ENCODE measurements at regions not wholly inside any gene's neighbourhood (a gene's known extent, or its start where the extent isn't known, plus 50 kb on each side); places are given as distances from the start of the nearest gene placed in this dataset.

DNA sequence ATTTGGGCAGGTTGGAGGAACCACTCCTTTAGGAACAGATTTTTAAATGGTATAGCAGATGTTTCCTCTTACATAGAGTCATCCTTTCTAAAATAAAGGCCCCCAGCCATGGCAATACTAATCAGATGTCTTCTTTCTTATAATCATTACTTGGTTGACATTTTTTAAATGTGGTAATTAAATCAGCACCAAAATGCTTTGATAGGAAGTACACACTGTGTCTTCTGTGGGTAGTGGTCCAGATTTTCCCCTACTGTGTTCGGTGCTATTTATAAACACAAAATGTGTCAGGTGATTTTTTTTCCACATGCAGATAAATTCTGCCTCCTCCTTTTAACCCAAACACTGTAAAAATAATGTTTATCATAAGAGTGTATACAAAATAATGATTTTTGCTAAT is 200.9 kb upstream of the DTNA start:
- TF ChIP-seq, protein P1, sequence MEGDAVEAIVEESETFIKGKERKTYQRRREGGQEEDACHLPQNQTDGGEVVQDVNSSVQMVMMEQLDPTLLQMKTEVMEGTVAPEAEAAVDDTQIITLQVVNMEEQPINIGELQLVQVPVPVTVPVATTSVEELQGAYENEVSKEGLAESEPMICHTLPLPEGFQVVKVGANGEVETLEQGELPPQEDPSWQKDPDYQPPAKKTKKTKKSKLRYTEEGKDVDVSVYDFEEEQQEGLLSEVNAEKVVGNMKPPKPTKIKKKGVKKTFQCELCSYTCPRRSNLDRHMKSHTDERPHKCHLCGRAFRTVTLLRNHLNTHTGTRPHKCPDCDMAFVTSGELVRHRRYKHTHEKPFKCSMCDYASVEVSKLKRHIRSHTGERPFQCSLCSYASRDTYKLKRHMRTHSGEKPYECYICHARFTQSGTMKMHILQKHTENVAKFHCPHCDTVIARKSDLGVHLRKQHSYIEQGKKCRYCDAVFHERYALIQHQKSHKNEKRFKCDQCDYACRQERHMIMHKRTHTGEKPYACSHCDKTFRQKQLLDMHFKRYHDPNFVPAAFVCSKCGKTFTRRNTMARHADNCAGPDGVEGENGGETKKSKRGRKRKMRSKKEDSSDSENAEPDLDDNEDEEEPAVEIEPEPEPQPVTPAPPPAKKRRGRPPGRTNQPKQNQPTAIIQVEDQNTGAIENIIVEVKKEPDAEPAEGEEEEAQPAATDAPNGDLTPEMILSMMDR (IDR thresholded peaks at IDR 0.05) = no peak
- no peak for TF ChIP-seq POLR2A (IDR thresholded peaks at IDR 0.05)
